HFF-Myc (cell line): ENCODE measurements at regions not wholly inside any gene's neighbourhood (a gene's known extent, or its start where the extent isn't known, plus 50 kb on each side); places are given as distances from the start of the nearest gene placed in this dataset.

ENCODE experiments used
- DNase-seq: peaks from one replicate; pipeline ENCODE4 v3.0.0-alpha.2; 2011; ENCODE audit warnings: low read depth; ENCODE audit errors: extremely low read depth
- H3K4me3 ChIP-seq: replicated peaks from 2 replicates; pipeline ENCODE4 v1.5.1; 2011; ENCODE audit warnings: low read depth, mild to moderate bottlenecking, control low read depth, low read length
- CTCF ChIP-seq: IDR thresholded peaks from 2 replicates; pipeline ENCODE4 v1.5.1; 2012; ENCODE audit warnings: mild to moderate bottlenecking, low read depth, low read length, control low read depth; ENCODE audit errors: missing control alignments

DNA sequence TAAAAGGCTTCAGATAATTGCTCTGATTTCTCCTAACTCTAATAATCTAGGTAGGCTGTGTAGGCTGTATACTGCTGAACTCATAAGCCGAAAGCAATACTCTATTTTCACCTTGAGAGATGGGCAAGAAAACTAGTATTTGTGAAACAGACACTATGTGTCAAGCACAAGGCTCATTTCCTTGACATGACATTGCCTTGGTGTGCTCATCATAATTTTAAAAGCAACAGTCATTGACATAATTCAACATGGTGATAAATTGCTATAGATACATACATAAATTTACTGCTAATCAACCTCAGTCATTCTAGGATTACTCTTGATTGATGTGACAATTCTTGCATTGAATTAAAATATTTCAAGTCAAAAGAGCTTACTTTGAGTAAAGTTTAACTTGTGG lies 304.7 kb downstream of the CNTN3 start:
- DNase-seq: no peak
- no peak for TF ChIP-seq CTCF
- H3K4me3 ChIP-seq: no peak overlapping the region

DNA sequence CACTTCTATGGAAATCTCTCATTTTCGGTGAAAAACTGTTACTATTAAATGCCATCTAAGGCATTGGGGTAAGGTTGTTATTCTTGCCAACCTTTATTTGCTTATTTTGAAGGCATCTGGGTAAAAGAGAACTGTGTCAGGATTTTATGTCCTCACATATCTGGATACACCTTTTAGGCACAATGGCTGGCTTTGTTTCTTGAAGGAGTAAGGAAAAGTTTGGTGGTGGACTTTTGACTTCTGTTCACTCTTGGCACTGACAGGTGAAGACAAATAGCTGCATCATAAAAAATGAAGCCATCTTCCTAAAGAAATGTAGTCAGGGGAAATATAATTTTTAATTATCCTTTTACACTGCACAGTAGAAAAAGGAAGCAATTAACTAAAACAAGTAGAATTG lies 310.0 kb downstream of the CNTN3 start:
- no peak for TF ChIP-seq CTCF
- no peak overlapping the region for H3K4me3 ChIP-seq
- DNase-seq: no peak

DNA sequence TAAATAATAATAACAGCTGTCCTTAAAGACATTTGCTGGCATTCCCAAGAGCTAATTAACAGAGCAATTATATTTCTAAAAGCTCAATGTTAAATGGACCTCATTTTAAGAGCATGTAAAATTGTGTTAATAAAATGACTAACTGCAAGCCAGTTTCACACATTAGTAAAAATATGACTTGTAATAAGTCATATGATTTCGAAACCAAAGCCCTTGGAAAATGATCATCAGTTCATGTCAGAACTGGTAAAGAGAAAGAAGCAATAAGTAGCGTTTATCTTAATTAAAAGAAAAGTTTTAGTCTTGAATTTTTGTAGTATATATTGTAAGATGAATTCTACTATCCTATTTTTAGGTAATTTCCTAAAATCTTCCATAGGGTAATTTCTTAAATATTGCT lies 310.7 kb downstream of the CNTN3 start:
- no peak overlapping the region for H3K4me3 ChIP-seq
- no peak for TF ChIP-seq CTCF
- DNase-seq: no peak

GRCh38 chr3:74302969-74303368 lies 311.5 kb downstream of the CNTN3 start:
- no peak for TF ChIP-seq CTCF
- H3K4me3 ChIP-seq: no peak overlapping the region
- no peak for DNase-seq

- H3K4me3 ChIP-seq: no peak overlapping the region
- DNase-seq: no peak
- no peak for TF ChIP-seq CTCF
Observed at GRCh38 chr3:74302281-74302680, 312.2 kb downstream of the CNTN3 start.

DNA sequence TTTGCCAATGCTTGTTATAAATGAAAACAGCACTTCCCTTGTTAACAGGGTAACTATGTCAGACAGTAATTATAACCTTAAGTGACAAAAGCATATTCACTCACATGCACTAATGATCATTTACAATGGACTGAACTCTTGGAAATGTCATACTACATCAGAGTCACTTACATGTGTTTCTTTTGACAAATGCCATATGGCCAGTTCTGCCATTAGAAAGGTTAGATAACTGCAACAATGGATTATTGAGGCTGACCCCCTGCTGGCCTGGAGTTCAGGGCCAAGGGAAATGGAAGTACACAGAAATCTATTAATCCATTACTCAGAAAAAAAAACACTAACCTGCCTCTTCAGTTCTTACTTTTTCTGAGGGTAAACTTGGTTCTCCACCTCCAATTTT lies 313.4 kb downstream of the CNTN3 start:
- no peak overlapping the region for H3K4me3 ChIP-seq
- no peak for DNase-seq
- TF ChIP-seq CTCF: no peak

DNA sequence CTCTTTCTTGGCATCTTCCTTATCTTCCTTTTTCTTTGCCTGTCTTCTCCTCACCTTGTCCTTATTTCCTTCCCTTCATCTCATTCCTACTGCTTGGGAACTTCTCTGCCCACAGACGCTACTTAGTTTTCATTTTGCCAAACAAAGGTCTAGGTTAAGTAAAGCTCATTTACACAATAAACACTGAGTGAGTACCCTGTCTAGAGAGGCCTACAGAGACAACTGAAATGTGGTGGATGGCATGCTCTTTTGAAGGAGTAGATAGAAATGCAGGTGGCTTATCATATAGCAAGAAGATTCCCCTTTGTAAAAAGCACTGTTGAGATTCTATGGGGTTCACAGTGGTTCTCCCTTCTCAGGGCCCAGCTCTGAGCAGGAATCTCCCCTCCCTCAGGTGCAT lies 319.0 kb downstream of the CNTN3 start:
- DNase-seq: no peak
- H3K4me3 ChIP-seq: no peak overlapping the region
- no peak for TF ChIP-seq CTCF
